NCI-H2107 treated with DMSO at 0.1 percent for 48 hours (cell line): ENCODE measurements at regions not wholly inside any gene's neighbourhood (a gene's known extent, or its start where the extent isn't known, plus 50 kb on each side); places are given as distances from the start of the nearest gene placed in this dataset.

Source experiments
- DNase-seq: peaks from one replicate; lab custom pipeline; 2025; ENCODE audit not compliant: unreplicated experiment; lab: John Stamatoyannopoulos, UW

DNA sequence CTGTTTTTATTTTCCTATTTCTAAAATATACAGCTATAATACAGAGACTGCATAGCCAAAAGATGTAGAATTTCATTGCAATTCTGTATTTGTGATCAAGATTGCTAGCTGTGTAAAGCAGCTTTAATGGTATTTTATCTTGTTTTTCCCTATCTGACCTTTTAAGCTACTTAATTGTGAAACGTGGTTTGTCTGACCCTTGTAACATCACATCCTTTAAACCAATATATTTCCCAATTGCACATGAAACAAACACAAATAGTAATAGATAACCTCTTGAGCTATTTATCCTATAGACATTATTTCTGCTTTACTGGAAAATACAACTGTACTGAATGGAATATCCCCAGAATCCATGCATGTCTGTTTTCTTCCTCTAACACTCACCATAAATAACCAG is 112.2 kb upstream of the PLPPR4 start:
- no peak for DNase-seq

DNA sequence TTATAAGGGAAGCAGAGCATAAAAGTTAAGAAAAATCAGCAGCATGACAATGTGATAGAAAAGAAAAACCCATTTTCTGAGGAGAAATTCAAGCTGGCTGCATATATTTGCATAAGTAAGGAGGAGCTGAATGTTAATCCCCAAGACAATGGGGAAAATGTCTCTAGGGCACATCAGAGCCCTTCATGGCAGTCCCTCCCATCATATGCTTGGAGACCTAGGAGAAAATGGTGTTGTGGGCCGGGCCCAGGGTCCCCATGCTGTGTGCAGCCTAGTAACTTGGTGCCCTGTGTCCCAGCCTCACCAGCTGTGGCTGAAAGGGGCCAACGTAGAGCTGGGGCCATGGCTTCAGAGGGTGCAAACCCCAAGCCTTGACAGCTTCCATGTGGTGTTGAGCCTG is 100.6 kb upstream of the PLPPR4 start:
- DNase-seq, result no peak

DNA sequence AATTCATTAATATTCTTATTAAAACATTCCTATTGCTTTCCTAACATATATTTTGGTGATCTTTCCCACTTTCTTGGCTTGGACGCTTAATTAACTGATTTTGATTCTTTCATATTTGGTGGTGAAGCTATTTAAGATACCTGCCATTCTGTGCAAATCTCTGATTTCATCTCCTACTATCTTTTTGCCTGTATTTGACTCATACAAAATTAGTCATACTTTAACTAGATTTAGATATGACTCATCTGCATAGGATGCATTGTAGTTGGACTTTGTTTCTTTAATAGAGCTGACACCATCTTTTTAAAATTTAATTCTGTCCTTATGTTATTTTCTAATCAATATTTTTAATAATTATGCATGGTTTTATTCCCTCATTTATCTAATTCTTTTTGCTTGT is 93.8 kb upstream of the PLPPR4 start:
- no peak for DNase-seq

- no peak for DNase-seq
Measured at GRCh38 chr1:99171184-99171813, 93.0 kb upstream of the PLPPR4 start.

- no peak for DNase-seq
Measured at GRCh38 chr1:99173282-99173681, 91.0 kb upstream of the PLPPR4 start.

DNA sequence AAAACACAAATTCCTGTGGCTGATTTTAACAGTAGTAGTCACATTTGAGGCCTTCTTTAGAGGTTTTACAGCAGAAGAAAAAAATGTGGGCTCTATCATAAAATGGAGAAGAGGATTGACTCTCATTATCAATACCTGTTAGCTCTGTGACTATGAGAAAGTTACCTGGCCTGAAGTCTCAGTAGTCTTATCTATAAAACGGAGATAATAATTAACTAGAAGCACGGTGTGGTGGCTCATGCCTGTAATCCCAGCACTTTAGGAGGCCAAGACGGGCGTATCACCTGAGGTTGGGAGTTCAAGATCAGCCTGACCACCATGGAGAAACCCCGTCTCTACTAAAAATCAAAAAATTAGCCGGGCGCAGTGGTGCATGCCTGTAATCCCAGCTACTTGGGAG is 90.4 kb upstream of the PLPPR4 start:
- no peak for DNase-seq

- no peak for DNase-seq
Measured at GRCh38 chr1:99176753-99177152, 87.5 kb upstream of the PLPPR4 start.

DNA sequence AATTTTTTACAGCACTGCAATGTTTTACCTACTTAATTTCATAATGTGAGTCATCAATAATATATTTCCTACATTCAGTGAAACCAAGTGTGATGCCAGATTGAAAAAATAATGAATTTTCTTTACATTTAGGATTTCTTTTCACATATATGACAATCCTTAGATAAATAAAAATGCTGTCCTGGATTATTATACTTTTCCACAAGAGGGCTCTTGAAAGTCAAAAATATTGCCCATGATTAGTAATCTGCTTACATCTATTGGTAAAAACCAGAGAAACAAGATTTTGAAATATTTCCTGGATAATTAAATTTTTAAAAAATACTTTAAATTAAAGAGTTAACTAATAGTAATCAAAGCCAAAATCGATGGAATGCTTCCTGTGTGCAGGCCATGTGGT is 86.8 kb upstream of the PLPPR4 start:
- no peak for DNase-seq

- peak; percentile 98 for DNase-seq
Measured at GRCh38 chr1:99180343-99180808, 83.9 kb upstream of the PLPPR4 start.

GRCh38 chr1:99180915-99181314 is 83.4 kb upstream of the PLPPR4 start:
- no peak for DNase-seq

- DNase-seq, result no peak
Measured at GRCh38 chr1:99181892-99182291, 82.4 kb upstream of the PLPPR4 start.

DNA sequence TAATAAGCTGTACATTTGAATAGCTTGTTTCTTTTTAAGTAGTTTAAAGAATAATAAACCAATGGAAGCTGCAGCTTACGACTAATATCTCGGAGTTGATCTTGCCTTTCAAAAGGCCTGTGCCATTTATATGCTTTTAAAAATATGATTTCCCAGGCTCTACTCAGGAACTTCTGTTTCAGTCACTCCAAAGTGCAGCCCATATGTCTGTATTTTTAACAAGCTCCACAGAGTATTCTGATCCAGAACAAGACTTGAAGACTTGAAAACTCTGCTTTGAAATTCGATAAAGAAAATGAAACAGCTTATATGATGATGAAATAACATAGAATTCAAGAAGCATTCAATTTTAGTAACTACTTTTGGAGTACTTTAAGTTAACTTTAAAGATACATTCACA is 79.1 kb upstream of the PLPPR4 start:
- no peak for DNase-seq

- no peak for DNase-seq
Measured at GRCh38 chr1:99193431-99193830, 70.9 kb upstream of the PLPPR4 start.

DNA sequence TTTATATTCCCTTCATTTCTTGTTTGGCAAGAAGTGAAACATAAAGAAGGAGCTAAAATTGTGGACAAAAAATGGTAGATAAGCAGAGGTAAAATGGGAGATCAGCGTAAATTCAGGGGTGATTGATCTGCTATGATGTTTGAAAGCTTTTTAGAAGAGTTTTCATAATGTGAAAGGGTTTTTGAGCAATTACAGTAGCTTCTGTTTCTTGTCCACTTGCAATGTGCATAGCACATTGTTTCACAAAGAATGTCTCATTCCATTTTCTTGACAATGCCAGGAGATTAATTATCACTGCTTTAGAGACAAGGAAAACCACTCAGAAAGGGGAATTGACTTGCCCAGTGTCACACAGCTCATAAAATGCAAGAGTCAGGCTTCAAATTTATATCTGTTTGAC is 65.9 kb upstream of the PLPPR4 start:
- no peak for DNase-seq

DNA sequence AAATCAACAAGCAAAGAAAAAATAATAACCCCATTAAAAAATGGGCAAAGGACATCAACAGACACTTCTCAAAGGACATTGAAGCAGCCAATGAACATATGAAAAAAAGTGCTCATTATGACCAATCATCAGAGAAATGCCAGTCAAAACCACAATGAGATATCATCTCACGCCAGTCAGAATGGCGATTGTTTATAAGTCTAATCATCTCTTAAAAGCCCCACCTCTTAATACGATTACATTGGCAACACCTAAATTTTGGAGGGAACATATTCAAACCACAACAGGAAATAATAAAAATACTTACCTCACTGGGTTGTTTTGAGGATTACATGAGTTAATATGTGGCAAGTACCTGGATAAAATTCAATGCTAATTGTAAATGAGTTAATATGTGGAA is 57.1 kb upstream of the PLPPR4 start:
- no peak for DNase-seq
